GM23338 (cell line): ENCODE measurements at regions not wholly inside any gene's neighbourhood (a gene's known extent, or its start where the extent isn't known, plus 50 kb on each side); places are given as distances from the start of the nearest gene placed in this dataset.
A peak's percentile ranks its signal among the peaks of the same experiment; 100 is the strongest.

Experiments
- ATAC-seq: fragments of 200-7000 bp; cut with Tn5 transposase; 3 replicates; pipeline ENCODE4 v1.9.1; 2020
- DNase-seq: peaks from one replicate; pipeline ENCODE4 v3.0.0-alpha.2; 2015; ENCODE audit warnings: low spot score
- H2AFZ ChIP-seq: fragments of 200-600 bp; sonication (generic); 2 replicates; pipeline ENCODE4 v1.8.0; 2016; ENCODE audit warnings: antibody characterized with exemption, mild to moderate bottlenecking, moderate library complexity
- H3F3A ChIP-seq: fragments of 200-600 bp; sonication (generic); replicated peaks from 2 replicates; pipeline ENCODE4 v1.8.0; 2017; ENCODE audit warnings: antibody characterized with exemption, mixed run types, low read depth
- H3K27ac ChIP-seq: fragments of 200-600 bp; sonication (generic); 2 replicates; pipeline ENCODE4 v1.6.1; 2016; ENCODE audit warnings: low read depth
- H3K27me3 ChIP-seq: fragments of 200-600 bp; sonication (generic); 2 replicates; pipeline ENCODE4 v1.8.0; 2016; ENCODE audit warnings: mild to moderate bottlenecking, mixed run types, moderate library complexity; ENCODE audit not compliant: insufficient read depth
- H3K36me3 ChIP-seq: fragments of 200-600 bp; sonication (generic); 2 replicates; pipeline ENCODE4 v1.8.0; 2016; ENCODE audit warnings: mild to moderate bottlenecking; ENCODE audit not compliant: insufficient read depth
- H3K4me1 ChIP-seq: fragments of 200-600 bp; sonication (generic); 2 replicates; pipeline ENCODE4 v1.8.0; 2016; ENCODE audit warnings: mild to moderate bottlenecking, moderate library complexity; ENCODE audit not compliant: insufficient read depth
- H3K4me2 ChIP-seq: fragments of 200-600 bp; sonication (generic); 2 replicates; pipeline ENCODE4 v1.7.1; 2017; ENCODE audit warnings: mixed run types
- H3K4me3 ChIP-seq: fragments of 200-600 bp; sonication (generic); 2 replicates; pipeline ENCODE4 v1.6.1; 2016; ENCODE audit warnings: mixed run types
- H3K79me2 ChIP-seq: fragments of 200-600 bp; sonication (generic); replicated peaks from 2 replicates; pipeline ENCODE4 v1.8.0; 2017; ENCODE audit warnings: mild to moderate bottlenecking; ENCODE audit not compliant: insufficient read depth
- H3K9me2 ChIP-seq: fragments of 200-600 bp; sonication (generic); 2 replicates; pipeline ENCODE4 v1.8.0; 2017; ENCODE audit not compliant: insufficient read depth
- H4K20me1 ChIP-seq: fragments of 200-600 bp; sonication (generic); replicated peaks from 2 replicates; pipeline ENCODE4 v1.8.0; 2017; ENCODE audit warnings: mild to moderate bottlenecking; ENCODE audit not compliant: insufficient read depth
- H3K27ac Mint-ChIP-seq: 2 replicates; pipeline ENCODE4 v1.8.0; 2020; ENCODE audit warnings: inconsistent platforms, mild to moderate bottlenecking, moderate library complexity, mixed read lengths
- H3K27me3 Mint-ChIP-seq: 3 replicates; pipeline ENCODE4 v1.8.0; 2022; ENCODE audit warnings: low read depth, mild to moderate bottlenecking, moderate library complexity, mixed read lengths, inconsistent platforms; ENCODE audit not compliant: insufficient read depth, poor library complexity
- H3K36me3 Mint-ChIP-seq: 3 replicates; pipeline ENCODE4 v1.8.0; 2021; ENCODE audit warnings: low read depth, mild to moderate bottlenecking, inconsistent platforms, moderate library complexity, mixed read lengths
- H3K4me1 Mint-ChIP-seq: 3 replicates; pipeline ENCODE4 v1.8.0; 2020; ENCODE audit warnings: mild to moderate bottlenecking, inconsistent platforms, mixed read lengths
- H3K4me3 Mint-ChIP-seq: 3 replicates; pipeline ENCODE4 v1.8.0; 2021; ENCODE audit warnings: moderate library complexity, mild to moderate bottlenecking, inconsistent platforms, mixed read lengths
- H3K9me3 Mint-ChIP-seq: 3 replicates; pipeline ENCODE4 v1.8.0; 2020; ENCODE audit warnings: moderate library complexity, mild to moderate bottlenecking, inconsistent platforms, mixed read lengths
- CREB1 ChIP-seq: fragments of 250-450 bp; sonication (Bioruptor Pico); IDR thresholded peaks from 2 replicates; pipeline ENCODE4 v1.5.0; 2020; ENCODE audit warnings: low read depth, mild to moderate bottlenecking, moderate library complexity
- EZH2 ChIP-seq: fragments of 200-600 bp; sonication (generic); IDR thresholded peaks from one replicate; pipeline ENCODE4 v1.8.0; 2017; ENCODE audit warnings: antibody characterized with exemption, mild to moderate bottlenecking, low read depth; ENCODE audit not compliant: unreplicated experiment
- EZH2phosphoT487 ChIP-seq: fragments of 200-600 bp; sonication (generic); IDR thresholded peaks from one replicate; pipeline ENCODE4 v1.8.1; 2018; ENCODE audit warnings: antibody characterized with exemption; ENCODE audit not compliant: unreplicated experiment
- JUNB ChIP-seq: IDR thresholded peaks from one replicate; pipeline ENCODE4 v1.6.1; 2016; ENCODE audit warnings: antibody characterized with exemption; ENCODE audit not compliant: unreplicated experiment
- NANOG ChIP-seq: IDR thresholded peaks from 2 replicates; pipeline ENCODE4 v1.6.1; 2016; ENCODE audit warnings: antibody characterized with exemption, borderline replicate concordance
- POLR2AphosphoS5 ChIP-seq: IDR thresholded peaks from 2 replicates; pipeline ENCODE4 v1.6.1; 2016; ENCODE audit warnings: antibody characterized with exemption, low read depth
- STAT1 ChIP-seq: IDR thresholded peaks from one replicate; pipeline ENCODE4 v1.6.1; 2016; ENCODE audit warnings: antibody characterized with exemption; ENCODE audit not compliant: unreplicated experiment
- ZNF114 ChIP-seq: fragments of 250-450 bp; sonication (Bioruptor Pico); IDR thresholded peaks from 2 replicates; pipeline ENCODE4 v1.5.0; 2020; ENCODE audit warnings: mild to moderate bottlenecking, moderate library complexity
- ZNF462 ChIP-seq: fragments of 250-450 bp; sonication (Bioruptor Pico); IDR thresholded peaks from 2 replicates; pipeline ENCODE4 v1.5.0; 2020; ENCODE audit warnings: mild to moderate bottlenecking, moderate library complexity
- TF ChIP-seq, protein P1 (sequence below): IDR thresholded peaks from one replicate; pipeline ENCODE4 v1.6.1; 2018; ENCODE audit warnings: antibody characterized with exemption; ENCODE audit not compliant: unreplicated experiment

DNA sequence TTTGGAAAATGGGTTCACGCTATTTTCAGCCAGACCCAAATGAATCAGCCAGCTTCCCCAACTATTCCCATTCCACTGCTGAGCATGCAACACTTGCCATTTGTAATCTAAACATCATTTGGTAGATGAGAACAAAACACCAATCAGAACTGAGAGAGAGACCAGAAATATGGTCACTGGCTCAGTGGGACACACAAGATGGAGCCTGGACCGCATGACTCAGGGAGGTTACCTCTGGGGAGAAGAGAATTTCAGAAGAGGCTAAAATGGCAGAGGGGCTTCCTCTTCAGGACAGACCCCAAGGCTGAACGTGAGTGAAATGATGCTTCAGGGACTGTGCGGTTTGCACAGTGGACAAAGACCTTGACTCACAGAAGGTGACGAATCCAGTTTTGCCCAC lies 126.6 kb downstream of the URB2 start (continued):
- TF ChIP-seq, protein P1, sequence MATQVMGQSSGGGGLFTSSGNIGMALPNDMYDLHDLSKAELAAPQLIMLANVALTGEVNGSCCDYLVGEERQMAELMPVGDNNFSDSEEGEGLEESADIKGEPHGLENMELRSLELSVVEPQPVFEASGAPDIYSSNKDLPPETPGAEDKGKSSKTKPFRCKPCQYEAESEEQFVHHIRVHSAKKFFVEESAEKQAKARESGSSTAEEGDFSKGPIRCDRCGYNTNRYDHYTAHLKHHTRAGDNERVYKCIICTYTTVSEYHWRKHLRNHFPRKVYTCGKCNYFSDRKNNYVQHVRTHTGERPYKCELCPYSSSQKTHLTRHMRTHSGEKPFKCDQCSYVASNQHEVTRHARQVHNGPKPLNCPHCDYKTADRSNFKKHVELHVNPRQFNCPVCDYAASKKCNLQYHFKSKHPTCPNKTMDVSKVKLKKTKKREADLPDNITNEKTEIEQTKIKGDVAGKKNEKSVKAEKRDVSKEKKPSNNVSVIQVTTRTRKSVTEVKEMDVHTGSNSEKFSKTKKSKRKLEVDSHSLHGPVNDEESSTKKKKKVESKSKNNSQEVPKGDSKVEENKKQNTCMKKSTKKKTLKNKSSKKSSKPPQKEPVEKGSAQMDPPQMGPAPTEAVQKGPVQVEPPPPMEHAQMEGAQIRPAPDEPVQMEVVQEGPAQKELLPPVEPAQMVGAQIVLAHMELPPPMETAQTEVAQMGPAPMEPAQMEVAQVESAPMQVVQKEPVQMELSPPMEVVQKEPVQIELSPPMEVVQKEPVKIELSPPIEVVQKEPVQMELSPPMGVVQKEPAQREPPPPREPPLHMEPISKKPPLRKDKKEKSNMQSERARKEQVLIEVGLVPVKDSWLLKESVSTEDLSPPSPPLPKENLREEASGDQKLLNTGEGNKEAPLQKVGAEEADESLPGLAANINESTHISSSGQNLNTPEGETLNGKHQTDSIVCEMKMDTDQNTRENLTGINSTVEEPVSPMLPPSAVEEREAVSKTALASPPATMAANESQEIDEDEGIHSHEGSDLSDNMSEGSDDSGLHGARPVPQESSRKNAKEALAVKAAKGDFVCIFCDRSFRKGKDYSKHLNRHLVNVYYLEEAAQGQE, result no peak
- no peak for TF ChIP-seq CREB1 (CRISPR knock-in tag)
- no peak for TF ChIP-seq JUNB
- no peak for TF ChIP-seq EZH2
- no peak for TF ChIP-seq STAT1

DNA sequence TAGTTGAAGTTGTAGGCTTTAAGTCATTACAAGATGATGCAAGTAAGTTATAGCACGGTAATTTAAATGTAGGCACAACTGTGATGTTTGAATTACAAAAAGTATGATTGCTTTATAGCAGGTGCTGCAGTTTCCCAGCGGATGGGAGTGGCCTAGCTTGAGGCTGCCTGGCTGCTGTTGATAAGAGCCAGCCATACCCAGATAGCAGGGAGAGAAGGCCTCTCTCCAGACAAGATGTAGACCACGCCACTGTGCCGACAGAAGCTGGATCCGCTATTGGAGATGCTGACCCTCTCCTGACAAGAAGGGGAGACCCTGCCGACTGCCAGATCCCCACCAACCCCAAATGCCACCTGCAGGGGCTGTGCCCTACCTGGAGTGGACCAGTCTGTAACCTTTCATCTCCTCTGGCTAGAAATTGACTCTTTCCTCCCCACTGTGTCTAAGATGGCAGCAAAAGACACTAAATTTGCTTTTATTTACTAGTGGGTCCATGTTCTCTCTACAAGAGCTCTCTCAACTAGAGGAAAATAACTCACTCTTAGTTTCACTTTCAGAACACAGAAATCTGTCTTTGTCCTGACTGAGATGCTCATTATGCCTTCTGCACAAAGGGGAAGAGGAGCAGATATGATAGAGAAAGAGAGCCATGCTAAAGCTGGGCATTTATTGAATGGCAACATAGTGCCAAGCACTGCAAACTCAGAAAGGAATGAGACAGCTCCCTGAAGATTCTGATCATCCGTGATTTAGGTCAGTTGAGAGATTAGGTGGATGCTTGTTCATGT lies 127.9 kb downstream of the URB2 start:
- Histone ChIP-seq H3F3A (no peaks in the 10 kb centered on the region), H3K4me2 (no peak overlapping the region), H3K27ac (no peak overlapping the region), H4K20me1 (no peaks in the 10 kb centered on the region), H3K36me3 (no peaks in the 10 kb centered on the region), H2AFZ (0 out of 2 replicates have a peak overlapping the region, but pooled peaks have one; percentile 59), H3K9me2 (peaks cover 2% of the 10 kb centered on the region; the same call in 1 of the 2 replicates), H3K4me1 (no peaks in the 10 kb centered on the region), H3K4me3 (no peak overlapping the region), H3K79me2 (no peaks in the 10 kb centered on the region), H3K27me3 (no peaks in the 10 kb centered on the region)
- no peak overlapping the region for H3K4me3 Mint-ChIP-seq
- no peak overlapping the region for H3K27ac Mint-ChIP-seq
- no peak for ATAC-seq
- no peaks in the 10 kb centered on the region for H3K27me3 Mint-ChIP-seq
- H3K36me3 Mint-ChIP-seq, result no peaks in the 10 kb centered on the region
- H3K4me1 Mint-ChIP-seq, result no peaks in the 10 kb centered on the region
- DNase-seq, result no peak
- no peaks in the 10 kb centered on the region for H3K9me3 Mint-ChIP-seq
- TF ChIP-seq CREB1 (CRISPR knock-in tag) (no peak), ZNF114 (CRISPR knock-in tag) (no peak), POLR2AphosphoS5 (no peak), ZNF462 (no peak), JUNB (no peak), NANOG (no peak), STAT1 (no peak), EZH2phosphoT487 (no peak)
- TF ChIP-seq, protein P1, result no peak
